Neural progenitor cell (in vitro differentiated cells): ENCODE measurements at regions not wholly inside any gene's neighbourhood (a gene's known extent, or its start where the extent isn't known, plus 50 kb on each side); places are given as distances from the start of the nearest gene placed in this dataset.

Experiments used
- DNase-seq: peaks from one replicate; pipeline ENCODE4 v3.0.0-alpha.2; 2016; ENCODE audit warnings: low spot score
- H2AFZ ChIP-seq: fragments of 200-600 bp; sonication (generic); replicated peaks from 2 replicates; pipeline ENCODE4 v1.6.1; 2016; ENCODE audit warnings: antibody characterized with exemption
- H3F3A ChIP-seq: fragments of 200-600 bp; sonication (generic); 2 replicates; pipeline ENCODE4 v1.6.1; 2016; ENCODE audit warnings: antibody characterized with exemption, low read depth
- H3K27ac ChIP-seq: fragments of 200-600 bp; sonication (generic); 2 replicates; pipeline ENCODE4 v1.5.1; 2016; ENCODE audit warnings: mild to moderate bottlenecking
- H3K27me3 ChIP-seq: fragments of 200-600 bp; sonication (generic); 2 replicates; pipeline ENCODE4 v1.6.1; 2016; ENCODE audit warnings: mild to moderate bottlenecking, moderate library complexity
- H3K36me3 ChIP-seq: fragments of 200-600 bp; sonication (generic); 2 replicates; pipeline ENCODE4 v1.5.1; 2016
- H3K4me1 ChIP-seq: fragments of 200-600 bp; sonication (generic); 2 replicates; pipeline ENCODE4 v1.6.1; 2016; ENCODE audit warnings: mixed run types
- H3K4me2 ChIP-seq: fragments of 200-600 bp; sonication (generic); 2 replicates; pipeline ENCODE4 v1.6.1; 2016
- H3K4me3 ChIP-seq: fragments of 200-600 bp; sonication (generic); 2 replicates; pipeline ENCODE4 v1.5.1; 2016
- H3K79me2 ChIP-seq: fragments of 200-600 bp; sonication (generic); 2 replicates; pipeline ENCODE4 v1.6.1; 2016; ENCODE audit warnings: low read depth
- H3K9ac ChIP-seq: fragments of 200-600 bp; sonication (generic); 2 replicates; pipeline ENCODE4 v1.6.1; 2016
- H3K9me3 ChIP-seq: fragments of 200-600 bp; sonication (generic); 2 replicates; pipeline ENCODE4 v1.5.1; 2016; ENCODE audit warnings: low read depth
- H4K20me1 ChIP-seq: fragments of 200-600 bp; sonication (generic); 2 replicates; pipeline ENCODE4 v1.6.1; 2016; ENCODE audit warnings: low read depth
- H3K27ac Mint-ChIP-seq: 3 replicates; pipeline ENCODE4 v1.8.0; 2021; ENCODE audit warnings: mixed read lengths
- H3K27me3 Mint-ChIP-seq: 2 replicates; pipeline ENCODE4 v1.8.0; 2022; ENCODE audit warnings: low read depth, mild to moderate bottlenecking, inconsistent platforms, moderate library complexity, mixed read lengths; ENCODE audit not compliant: insufficient read depth
- H3K36me3 Mint-ChIP-seq: 3 replicates; pipeline ENCODE4 v1.8.0; 2021; ENCODE audit warnings: mixed read lengths
- H3K4me1 Mint-ChIP-seq: 3 replicates; pipeline ENCODE4 v1.8.0; 2021; ENCODE audit warnings: mixed read lengths
- H3K4me3 Mint-ChIP-seq: 3 replicates; pipeline ENCODE4 v1.8.0; 2021; ENCODE audit warnings: mild to moderate bottlenecking, moderate library complexity, mixed read lengths
- H3K9me3 Mint-ChIP-seq: 3 replicates; pipeline ENCODE4 v1.8.0; 2020; ENCODE audit warnings: mixed read lengths
- EZH2 ChIP-seq: fragments of 200-600 bp; sonication (generic); IDR thresholded peaks from 2 replicates; pipeline ENCODE4 v1.6.1; 2017; ENCODE audit warnings: antibody characterized with exemption, mild to moderate bottlenecking, moderate library complexity
- EZH2phosphoT487 ChIP-seq: fragments of 200-600 bp; sonication (generic); IDR thresholded peaks from 2 replicates; pipeline ENCODE4 v1.6.1; 2017; ENCODE audit warnings: antibody characterized with exemption
- TF ChIP-seq, protein P1 (sequence below): fragments of 200-600 bp; sonication (generic); IDR thresholded peaks from 2 replicates; pipeline ENCODE4 v1.5.1; 2017; ENCODE audit warnings: antibody characterized with exemption, mild to moderate bottlenecking

GRCh38 chr6:14212020-14212419 is 94.4 kb downstream of the CD83 start:
- Histone ChIP-seq H3K4me3 (peak overlapping the region; percentile 45), H3F3A (peaks cover 9% of the 10 kb centered on the region), H3K4me2 (peak overlapping the region; percentile 79), H3K27me3 (peaks cover 21% of the 10 kb centered on the region), H3K9me3 (no peaks in the 10 kb centered on the region), H4K20me1 (no peaks in the 10 kb centered on the region), H2AFZ (no peak overlapping the region), H3K27ac (no peak overlapping the region), H3K9ac (no peak overlapping the region), H3K4me1 (peaks cover 17% of the 10 kb centered on the region), H3K36me3 (no peaks in the 10 kb centered on the region), H3K79me2 (no peaks in the 10 kb centered on the region)
- Mint-ChIP-seq H3K9me3 (peaks cover 5% of the 10 kb centered on the region), H3K27ac (no peak overlapping the region), H3K4me1 (peaks cover 24% of the 10 kb centered on the region), H3K4me3 (peak overlapping the region; percentile 85), H3K27me3 (peaks cover 21% of the 10 kb centered on the region), H3K36me3 (no peaks in the 10 kb centered on the region)
- no peak for DNase-seq
- TF ChIP-seq EZH2 (no peak), EZH2phosphoT487 (no peak)
- TF ChIP-seq, protein P1, sequence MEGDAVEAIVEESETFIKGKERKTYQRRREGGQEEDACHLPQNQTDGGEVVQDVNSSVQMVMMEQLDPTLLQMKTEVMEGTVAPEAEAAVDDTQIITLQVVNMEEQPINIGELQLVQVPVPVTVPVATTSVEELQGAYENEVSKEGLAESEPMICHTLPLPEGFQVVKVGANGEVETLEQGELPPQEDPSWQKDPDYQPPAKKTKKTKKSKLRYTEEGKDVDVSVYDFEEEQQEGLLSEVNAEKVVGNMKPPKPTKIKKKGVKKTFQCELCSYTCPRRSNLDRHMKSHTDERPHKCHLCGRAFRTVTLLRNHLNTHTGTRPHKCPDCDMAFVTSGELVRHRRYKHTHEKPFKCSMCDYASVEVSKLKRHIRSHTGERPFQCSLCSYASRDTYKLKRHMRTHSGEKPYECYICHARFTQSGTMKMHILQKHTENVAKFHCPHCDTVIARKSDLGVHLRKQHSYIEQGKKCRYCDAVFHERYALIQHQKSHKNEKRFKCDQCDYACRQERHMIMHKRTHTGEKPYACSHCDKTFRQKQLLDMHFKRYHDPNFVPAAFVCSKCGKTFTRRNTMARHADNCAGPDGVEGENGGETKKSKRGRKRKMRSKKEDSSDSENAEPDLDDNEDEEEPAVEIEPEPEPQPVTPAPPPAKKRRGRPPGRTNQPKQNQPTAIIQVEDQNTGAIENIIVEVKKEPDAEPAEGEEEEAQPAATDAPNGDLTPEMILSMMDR: no peak

GRCh38 chr6:14212632-14213031 is 95.1 kb downstream of the CD83 start:
- no peak overlapping the region for H2AFZ ChIP-seq
- no peaks in the 10 kb centered on the region for H4K20me1 ChIP-seq
- peaks cover 21% of the 10 kb centered on the region for H3K27me3 ChIP-seq
- no peaks in the 10 kb centered on the region for H3K36me3 Mint-ChIP-seq
- no peak overlapping the region for H3K9ac ChIP-seq
- peaks cover 24% of the 10 kb centered on the region for H3K4me1 Mint-ChIP-seq
- H3K79me2 ChIP-seq: no peaks in the 10 kb centered on the region
- H3K36me3 ChIP-seq: no peaks in the 10 kb centered on the region
- peaks cover 9% of the 10 kb centered on the region for H3F3A ChIP-seq
- H3K27me3 Mint-ChIP-seq: peaks cover 21% of the 10 kb centered on the region
- peaks cover 17% of the 10 kb centered on the region for H3K4me1 ChIP-seq
- no peak for DNase-seq
- no peak overlapping the region for H3K4me3 ChIP-seq
- peaks cover 5% of the 10 kb centered on the region for H3K9me3 Mint-ChIP-seq
- peak overlapping the region; percentile 85 for H3K4me3 Mint-ChIP-seq
- TF ChIP-seq EZH2phosphoT487 (no peak), EZH2 (no peak)
- TF ChIP-seq, protein P1: no peak
- H3K4me2 ChIP-seq: peak overlapping the region; percentile 79
- no peak overlapping the region for H3K27ac Mint-ChIP-seq
- H3K9me3 ChIP-seq: no peaks in the 10 kb centered on the region
- H3K27ac ChIP-seq: no peak overlapping the region

DNA sequence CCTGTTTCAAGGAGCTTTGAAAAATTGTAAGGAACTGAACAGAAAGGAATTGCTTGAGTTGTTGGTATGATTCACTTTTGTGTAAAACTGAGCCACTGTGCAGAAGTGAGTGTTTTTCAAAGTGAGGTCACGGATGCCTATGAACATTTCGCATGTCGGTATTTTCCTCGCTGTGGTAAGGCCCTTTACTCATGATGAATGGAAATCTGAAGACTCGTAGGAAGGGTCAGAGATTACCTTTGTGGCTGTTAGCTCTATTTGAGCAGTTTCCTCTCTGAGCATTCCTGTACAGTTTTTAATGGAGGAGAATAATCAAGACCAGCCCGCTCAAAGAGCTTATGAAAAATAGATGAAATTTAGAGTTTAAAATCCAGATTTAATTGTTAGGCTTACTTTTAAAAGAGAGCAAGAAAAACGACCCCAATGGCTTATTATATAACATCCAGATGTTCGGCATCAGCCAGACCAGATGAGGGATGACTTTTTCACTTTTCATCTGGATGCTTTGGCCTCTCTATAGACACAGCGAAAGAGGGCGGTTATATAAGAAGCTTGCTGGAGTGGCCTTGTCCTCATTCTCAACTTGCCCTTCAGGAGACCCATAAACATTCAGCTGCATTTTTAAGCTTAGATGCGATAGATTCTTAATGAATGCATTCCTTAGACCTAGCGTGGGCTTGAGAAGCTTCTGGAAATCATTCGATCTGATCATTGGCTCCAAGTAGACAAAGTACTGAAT is 99.5 kb downstream of the CD83 start:
- H3K4me1 ChIP-seq: peaks cover 6% of the 10 kb centered on the region
- H3K9me3 Mint-ChIP-seq: peaks cover 5% of the 10 kb centered on the region
- no peaks in the 10 kb centered on the region for H3F3A ChIP-seq
- no peak overlapping the region for H3K4me2 ChIP-seq
- DNase-seq: no peak
- peaks cover 17% of the 10 kb centered on the region for H3K27me3 Mint-ChIP-seq
- TF ChIP-seq EZH2phosphoT487 (no peak), EZH2 (no peak)
- TF ChIP-seq, protein P1: no peak
- no peaks in the 10 kb centered on the region for H3K36me3 Mint-ChIP-seq
- H3K27me3 ChIP-seq: peaks cover 20% of the 10 kb centered on the region
- H3K4me3 ChIP-seq: no peak overlapping the region
- no peak overlapping the region for H3K4me3 Mint-ChIP-seq
- no peaks in the 10 kb centered on the region for H4K20me1 ChIP-seq
- no peak overlapping the region for H3K9ac ChIP-seq
- H3K9me3 ChIP-seq: no peaks in the 10 kb centered on the region
- no peaks in the 10 kb centered on the region for H3K79me2 ChIP-seq
- peaks cover 5% of the 10 kb centered on the region for H3K4me1 Mint-ChIP-seq
- H3K36me3 ChIP-seq: no peaks in the 10 kb centered on the region
- no peak overlapping the region for H3K27ac ChIP-seq
- no peak overlapping the region for H3K27ac Mint-ChIP-seq
- H2AFZ ChIP-seq: no peak overlapping the region
